Activated B cell treated with CpG ODN at 0.5 μM for 24 hours (primary cell): ENCODE measurements at regions not wholly inside any gene's neighbourhood (a gene's known extent, or its start where the extent isn't known, plus 50 kb on each side); places are given as distances from the start of the nearest gene placed in this dataset.

Experiments
- ATAC-seq: fragments of 200-7000 bp; cut with Tn5 transposase; one replicate; pipeline ENCODE4 v1.10.0; 2021; ENCODE audit warnings: low read depth, mild to moderate bottlenecking, moderate library complexity
- CTCF ChIA-PET: fragments of 350-600 bp; sonication (Branson Sonifier 250); formaldehyde crosslinking; loops from one replicate; lab custom pipeline; 2021; ENCODE audit warnings: antibody characterized with exemption; lab: Charles Lee
- POLR2A ChIA-PET: fragments of 350-600 bp; sonication (Branson Sonifier 250); formaldehyde crosslinking; loops from one replicate; lab custom pipeline; 2021; ENCODE audit warnings: antibody characterized with exemption; lab: Charles Lee
- DNase-seq: peaks from one replicate; pipeline ENCODE4 v3.0.0; 2022
- H3K27ac Mint-ChIP-seq: one replicate; pipeline ENCODE4 v1.8.0; 2020; ENCODE audit warnings: mixed read lengths
- H3K27me3 Mint-ChIP-seq: one replicate; pipeline ENCODE4 v1.8.0; 2021; ENCODE audit warnings: mixed read lengths
- H3K36me3 Mint-ChIP-seq: one replicate; pipeline ENCODE4 v1.8.0; 2021; ENCODE audit warnings: low read depth, mixed read lengths
- H3K4me1 Mint-ChIP-seq: one replicate; pipeline ENCODE4 v1.8.0; 2021; ENCODE audit warnings: mixed read lengths
- H3K4me3 Mint-ChIP-seq: one replicate; pipeline ENCODE4 v1.8.0; 2020; ENCODE audit warnings: mild to moderate bottlenecking, mixed read lengths
- H3K9me3 Mint-ChIP-seq: one replicate; pipeline ENCODE4 v1.8.0; 2020; ENCODE audit warnings: mixed read lengths
- intact Hi-C: fragments of 100-400 bp; cut with micrococcal nuclease; formaldehyde crosslinking; loops from one replicate; pipeline ENCODE4 v1.15.1; 2024
- TF ChIP-seq, protein P1 (sequence below): fragments of 200-600 bp; IDR thresholded peaks from one replicate; pipeline ENCODE4 v1.8.0; 2022; ENCODE audit warnings: antibody characterized with exemption, mild to moderate bottlenecking

- ChIA-PET POLR2A (no interaction called here), CTCF (no interaction called here)
- H3K9me3 Mint-ChIP-seq, result no peaks in the 10 kb centered on the region
- ATAC-seq (no peak), DNase-seq (no peak)
- intact Hi-C loops, result no loop called here
- no peaks in the 10 kb centered on the region for H3K36me3 Mint-ChIP-seq
- no peak overlapping the region for H3K27ac Mint-ChIP-seq
- H3K4me3 Mint-ChIP-seq, result no peak overlapping the region
- no peaks in the 10 kb centered on the region for H3K27me3 Mint-ChIP-seq
- H3K4me1 Mint-ChIP-seq, result no peaks in the 10 kb centered on the region
- TF ChIP-seq, protein P1, sequence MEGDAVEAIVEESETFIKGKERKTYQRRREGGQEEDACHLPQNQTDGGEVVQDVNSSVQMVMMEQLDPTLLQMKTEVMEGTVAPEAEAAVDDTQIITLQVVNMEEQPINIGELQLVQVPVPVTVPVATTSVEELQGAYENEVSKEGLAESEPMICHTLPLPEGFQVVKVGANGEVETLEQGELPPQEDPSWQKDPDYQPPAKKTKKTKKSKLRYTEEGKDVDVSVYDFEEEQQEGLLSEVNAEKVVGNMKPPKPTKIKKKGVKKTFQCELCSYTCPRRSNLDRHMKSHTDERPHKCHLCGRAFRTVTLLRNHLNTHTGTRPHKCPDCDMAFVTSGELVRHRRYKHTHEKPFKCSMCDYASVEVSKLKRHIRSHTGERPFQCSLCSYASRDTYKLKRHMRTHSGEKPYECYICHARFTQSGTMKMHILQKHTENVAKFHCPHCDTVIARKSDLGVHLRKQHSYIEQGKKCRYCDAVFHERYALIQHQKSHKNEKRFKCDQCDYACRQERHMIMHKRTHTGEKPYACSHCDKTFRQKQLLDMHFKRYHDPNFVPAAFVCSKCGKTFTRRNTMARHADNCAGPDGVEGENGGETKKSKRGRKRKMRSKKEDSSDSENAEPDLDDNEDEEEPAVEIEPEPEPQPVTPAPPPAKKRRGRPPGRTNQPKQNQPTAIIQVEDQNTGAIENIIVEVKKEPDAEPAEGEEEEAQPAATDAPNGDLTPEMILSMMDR, result no peak
Observed at GRCh38 chrX:23612846-23613245, 54.4 kb upstream of the PRDX4 start.

GRCh38 chrX:23616361-23616760 is 50.9 kb upstream of the PRDX4 start:
- POLR2A ChIA-PET, result no interaction called here

More at GRCh38 chrX:23616361-23616760, 50.9 kb upstream of the PRDX4 start:
- TF ChIP-seq, protein P1, result no peak
- DNase-seq (no peak), ATAC-seq (no peak)
- CTCF ChIA-PET, result no interaction called here
- Mint-ChIP-seq H3K4me3 (no peak overlapping the region), H3K9me3 (no peaks in the 10 kb centered on the region), H3K27ac (no peak overlapping the region), H3K36me3 (no peaks in the 10 kb centered on the region), H3K4me1 (no peaks in the 10 kb centered on the region), H3K27me3 (no peaks in the 10 kb centered on the region)
- intact Hi-C loops, result loop anchor here (1.0 kb wide), 1 partner anchor 1631 kb away; no protein-coding TSS in a partner anchor
